Upper lobe of left lung (tissue), 6 donors: ENCODE measurements at regions not wholly inside any gene's neighbourhood (a gene's known extent, or its start where the extent isn't known, plus 50 kb on each side); places are given as distances from the start of the nearest gene placed in this dataset.

ENCODE experiments used
- ATAC-seq, 2 donors: fragments of 200-7000 bp; cut with Tn5 transposase; one replicate each; pipeline ENCODE4 v1.9.1; 2022; ENCODE audit warnings: mild to moderate bottlenecking in 2 of 2, moderate library complexity in 2 of 2; ENCODE audit not compliant: low FRiP score in 2 of 2
- DNase-seq, 2 donors: peaks; one replicate each; pipeline ENCODE4 v3.0.0-alpha.2; 2019 to 2020
- H3K27ac ChIP-seq, 4 donors: fragments of 200-600 bp; sonication (generic); one replicate each; pipeline ENCODE4 v1.5.1; 2016 to 2019
- H3K27me3 ChIP-seq, 4 donors: fragments of 200-600 bp; sonication (generic); one replicate each; pipeline ENCODE4 v1.5.1; 2017 to 2019
- H3K36me3 ChIP-seq, 4 donors: fragments of 200-600 bp; sonication (generic); one replicate each; pipeline ENCODE4 v1.5.1; 2016 to 2019
- H3K4me1 ChIP-seq, 4 donors: fragments of 200-600 bp; sonication (generic); one replicate each; pipeline ENCODE4 v1.5.1; 2018 to 2019
- H3K4me3 ChIP-seq, 4 donors: fragments of 200-600 bp; sonication (generic); one replicate each; pipeline ENCODE4 v1.5.1; 2017 to 2019; ENCODE audit warnings: mild to moderate bottlenecking in 2 of 4, moderate library complexity in 1 of 4
- H3K9me3 ChIP-seq, 4 donors: fragments of 200-600 bp; sonication (generic); one replicate each; pipeline ENCODE4 v1.5.1; 2018 to 2019
- POLR2AphosphoS5 ChIP-seq, 2 donors: sonication (generic); formaldehyde crosslinking; IDR thresholded peaks; one replicate each; pipeline ENCODE4 v1.5.1; 2017; ENCODE audit warnings: antibody characterized with exemption in 2 of 2
- WGBS, 2 donors: methylation state at CpG; one replicate each; pipeline ENCODE4 v1.1.5; 2017 to 2018; 5-methylcytosine and 5-hydroxymethylcytosine counted together
- donor health status: DM: no; HTN: no; CAD: no; lungs with moderate emphysema.
- donor health status: DM: no; HTN: yes; CAD: no; lungs with severe emphysema.

GRCh38 chr9:79512251-79512650, 59.5 kb upstream of the TLE4 start:
- no peaks in the 10 kb centered on the region for H3K36me3 ChIP-seq
- no peaks in the 10 kb centered on the region for H3K9me3 ChIP-seq
- DNase-seq (no peak), ATAC-seq (no peak)
- H3K4me3 ChIP-seq: no peak overlapping the region
- no peak overlapping the region for H3K27ac ChIP-seq
- H3K4me1 ChIP-seq: no peaks in the 10 kb centered on the region
- TF ChIP-seq POLR2AphosphoS5 (IDR thresholded peaks at IDR 0.05): no peak
- no peaks in the 10 kb centered on the region for H3K27me3 ChIP-seq
- WGBS, 2 donors: 98 to 99% methylated on average over 4 of the region's 4 CpGs
